HG03025 (cell line): ENCODE measurements at regions not wholly inside any gene's neighbourhood (a gene's known extent, or its start where the extent isn't known, plus 50 kb on each side); places are given as distances from the start of the nearest gene placed in this dataset.
A peak's percentile ranks its signal among the peaks of the same experiment; 100 is the strongest.

Experiments
- ATAC-seq: cut with Tn5 transposase; IDR thresholded peaks from one replicate; pipeline ENCODE4 v1.9.1; 2021; ENCODE audit warnings: mild to moderate bottlenecking, moderate library complexity; ENCODE audit not compliant: unreplicated experiment, low FRiP score

DNA sequence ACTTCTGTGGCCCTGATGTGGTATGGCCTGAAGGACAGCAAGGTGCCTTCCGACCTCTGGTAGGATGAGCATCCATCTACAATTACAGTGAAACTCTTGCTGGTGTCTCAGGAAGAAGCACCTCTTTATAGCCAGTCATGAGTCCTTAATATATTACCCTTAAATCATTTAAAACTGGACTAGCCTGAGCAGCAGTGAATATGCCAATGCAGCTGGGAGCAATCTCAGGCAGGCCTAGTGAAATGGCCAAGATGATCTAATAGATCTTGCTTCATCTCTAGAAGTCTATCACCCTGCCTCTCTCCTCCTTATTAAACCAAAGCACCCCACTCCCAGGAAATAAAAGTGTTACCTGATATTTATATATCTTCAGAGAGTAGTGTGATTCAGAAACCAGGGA lies 66.7 kb upstream of the SORCS3 start:
- ATAC-seq = no peak

DNA sequence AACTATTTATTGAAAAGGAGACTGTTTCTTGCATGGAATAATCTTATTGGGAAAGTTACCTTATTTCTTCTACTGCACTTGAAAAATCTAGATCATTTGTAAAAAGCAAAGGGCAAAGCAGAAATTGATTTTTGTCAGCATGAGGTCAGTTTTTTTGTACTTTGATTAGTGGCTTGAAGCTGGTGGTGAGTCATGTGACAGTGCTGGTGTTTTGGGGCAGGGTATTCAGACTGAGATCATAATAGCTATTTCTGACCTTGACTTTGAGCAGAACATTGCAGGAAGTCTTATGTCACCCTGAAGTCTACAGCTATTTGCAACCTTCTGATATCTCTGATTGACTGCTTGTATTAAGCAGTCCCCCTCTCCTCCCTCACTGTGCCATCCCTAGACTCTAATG lies 66.3 kb upstream of the SORCS3 start:
- no peak for ATAC-seq

DNA sequence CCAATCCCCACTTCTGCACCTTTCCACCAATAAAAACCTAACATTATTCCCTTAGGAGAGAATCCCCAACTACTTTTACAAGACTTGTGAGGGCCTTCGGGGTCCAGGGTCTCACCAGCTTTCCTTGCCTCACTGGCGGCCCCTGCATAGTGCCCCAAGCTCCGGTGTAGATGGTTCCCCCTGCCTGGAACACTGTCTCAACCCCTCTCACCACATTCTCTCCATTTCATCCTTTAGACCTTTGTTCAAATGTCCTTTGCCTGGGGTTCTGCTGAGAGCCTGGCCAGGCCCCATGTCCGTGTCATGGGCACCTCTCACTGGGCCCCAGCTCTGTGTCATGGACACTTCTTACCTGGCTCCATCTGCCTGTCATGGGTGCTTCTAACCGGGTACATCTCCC lies 64.5 kb upstream of the SORCS3 start:
- no peak for ATAC-seq

DNA sequence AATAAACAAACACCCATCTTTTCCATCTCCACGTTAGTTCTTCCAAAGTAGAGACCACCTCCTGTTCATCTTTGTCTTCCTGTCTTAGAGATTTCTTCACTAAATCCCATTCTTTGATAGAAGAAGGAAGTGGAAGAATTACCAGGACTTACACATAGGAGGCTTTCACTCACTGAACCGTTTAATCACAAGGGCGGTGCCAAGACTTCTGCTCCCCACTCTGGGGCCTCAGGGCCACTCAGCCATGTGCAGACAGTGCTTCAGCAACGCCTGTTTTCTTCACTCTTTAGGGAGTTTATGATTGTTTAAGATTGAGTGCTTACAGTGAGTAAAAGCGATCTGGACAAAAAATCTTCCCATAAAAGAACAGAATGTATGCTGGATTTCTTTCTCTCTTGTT lies 63.9 kb upstream of the SORCS3 start:
- ATAC-seq = no peak

DNA sequence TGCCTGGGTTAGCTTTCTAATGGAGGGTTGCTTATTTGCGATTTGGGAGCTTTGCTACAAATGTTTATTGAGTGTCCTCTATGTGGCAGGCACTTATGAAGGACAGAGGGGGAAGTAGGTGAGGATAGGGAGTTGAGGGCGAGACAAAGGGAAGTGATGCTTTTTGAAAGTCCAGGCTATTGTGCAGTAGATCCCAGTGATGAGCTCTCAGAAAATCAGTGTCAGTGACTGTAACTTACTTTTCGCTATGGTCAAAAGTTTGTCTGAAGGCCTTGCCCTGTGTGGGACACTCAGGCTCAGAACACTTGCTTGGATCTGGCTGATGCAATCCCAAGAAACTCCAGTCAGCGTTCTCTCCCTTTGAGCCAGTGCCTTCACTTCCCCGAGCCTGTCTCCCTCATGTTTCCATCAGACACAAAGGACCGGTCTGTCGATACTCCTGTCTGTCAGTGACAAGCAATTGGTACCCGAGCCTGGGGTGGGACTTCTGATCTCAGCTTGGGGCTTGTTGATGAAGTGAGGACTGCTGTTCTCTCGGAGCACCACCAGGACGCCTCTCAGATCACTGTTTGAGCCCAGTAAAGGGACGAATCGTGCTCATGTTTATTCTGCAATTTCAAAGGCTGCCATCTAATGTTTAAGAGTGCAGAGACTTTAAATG lies 63.1 kb upstream of the SORCS3 start:
- no peak for ATAC-seq

DNA sequence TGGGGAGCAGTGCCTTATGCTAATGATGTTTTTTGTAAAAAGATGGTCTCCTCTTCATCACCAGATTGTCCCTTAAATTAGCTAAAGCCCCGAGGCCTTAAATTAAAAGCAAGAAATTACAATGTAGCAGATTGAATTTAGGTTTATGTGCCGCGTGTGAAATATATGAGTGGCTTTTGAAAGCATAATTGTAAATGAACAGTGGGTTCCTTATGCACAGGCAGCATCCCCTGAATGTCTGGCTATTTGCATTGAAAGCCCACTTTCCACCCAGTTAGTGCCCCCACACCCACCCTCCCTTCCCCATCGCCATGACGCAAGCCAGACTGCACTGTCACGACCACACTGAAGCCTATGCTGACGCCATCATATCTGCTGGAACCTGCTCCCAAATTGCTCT lies 62.4 kb upstream of the SORCS3 start:
- ATAC-seq = no peak

DNA sequence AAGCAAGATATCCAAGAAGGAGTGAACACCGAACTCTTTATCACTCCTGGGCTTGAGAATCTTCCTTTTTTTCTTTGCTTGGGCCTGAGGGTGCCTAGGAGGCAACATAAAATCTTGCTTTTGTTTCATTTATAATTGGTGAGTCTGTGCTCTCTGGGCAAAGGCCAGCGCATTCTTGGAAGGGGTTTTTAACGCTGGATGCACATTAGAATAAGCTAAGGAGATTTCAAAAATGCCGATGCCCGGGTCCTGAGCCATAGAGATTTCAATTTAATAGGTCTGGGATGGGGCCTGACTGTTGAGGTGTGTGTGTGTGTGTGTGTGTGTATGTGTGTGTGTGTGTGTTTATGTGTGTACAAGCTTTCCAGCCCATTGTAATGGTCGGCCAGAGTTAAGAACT lies 62.0 kb upstream of the SORCS3 start:
- no peak for ATAC-seq

DNA sequence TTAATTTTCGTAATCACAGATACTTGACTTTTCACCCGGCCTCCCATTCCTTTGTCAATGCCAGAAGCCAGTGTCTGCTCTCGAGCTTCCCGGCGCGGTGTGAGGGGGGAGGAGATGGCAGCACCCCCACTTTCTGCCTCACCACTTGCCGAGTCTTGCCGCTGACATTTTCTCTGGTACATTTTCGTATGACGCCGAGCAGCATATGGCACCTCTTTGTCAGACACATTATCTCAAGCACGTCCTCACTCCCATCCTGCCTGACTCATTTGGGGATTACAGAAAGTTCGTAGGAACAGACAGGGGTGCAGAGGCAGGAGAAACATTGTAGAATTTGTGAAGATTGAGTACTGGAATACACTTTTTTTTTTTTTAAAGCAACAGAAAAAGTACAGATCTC lies 60.8 kb upstream of the SORCS3 start:
- no peak for ATAC-seq

DNA sequence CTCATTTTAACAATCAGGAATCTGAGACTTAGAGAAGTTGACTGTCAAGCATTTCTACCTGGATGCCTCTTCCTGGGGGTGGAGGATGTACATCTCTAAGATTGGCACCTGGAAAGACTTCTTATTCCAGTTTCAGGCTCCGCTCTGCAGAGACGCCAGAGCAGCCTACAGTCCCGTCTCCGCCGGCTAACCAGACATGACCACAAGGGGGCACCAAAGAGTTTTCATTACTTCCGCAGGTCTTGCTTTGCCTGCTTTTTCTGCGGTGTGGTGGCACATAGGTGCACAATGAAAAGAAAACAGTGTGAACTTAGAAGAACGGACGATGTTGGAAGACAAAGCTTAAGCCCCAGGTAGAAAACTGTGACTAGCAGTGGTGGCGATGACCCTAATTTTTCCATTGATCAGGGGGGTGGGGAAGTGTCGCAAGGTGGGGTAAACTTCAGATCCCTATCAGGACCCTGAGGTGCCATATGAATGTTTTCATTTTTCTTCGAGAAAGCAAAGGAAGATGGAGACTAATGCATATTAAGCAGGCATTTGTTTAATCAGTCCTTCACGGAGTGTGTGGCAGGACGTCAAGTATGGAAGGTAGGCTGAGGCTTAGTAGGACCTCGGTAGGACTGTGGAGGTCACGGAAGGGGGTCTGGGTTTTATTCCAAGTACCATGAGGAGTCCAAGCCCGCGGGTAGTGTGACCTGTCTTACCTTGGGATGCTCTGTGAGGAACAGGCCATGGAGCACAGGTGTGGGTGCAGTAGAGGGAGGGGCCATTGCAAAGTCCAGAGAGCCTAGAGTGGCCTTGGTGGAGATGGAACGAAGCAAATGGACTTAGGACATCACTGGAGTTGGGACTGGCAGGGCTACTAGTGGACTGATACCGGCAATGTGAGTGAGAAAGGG lies 60.1 kb upstream of the SORCS3 start:
- ATAC-seq = peak; percentile 72

DNA sequence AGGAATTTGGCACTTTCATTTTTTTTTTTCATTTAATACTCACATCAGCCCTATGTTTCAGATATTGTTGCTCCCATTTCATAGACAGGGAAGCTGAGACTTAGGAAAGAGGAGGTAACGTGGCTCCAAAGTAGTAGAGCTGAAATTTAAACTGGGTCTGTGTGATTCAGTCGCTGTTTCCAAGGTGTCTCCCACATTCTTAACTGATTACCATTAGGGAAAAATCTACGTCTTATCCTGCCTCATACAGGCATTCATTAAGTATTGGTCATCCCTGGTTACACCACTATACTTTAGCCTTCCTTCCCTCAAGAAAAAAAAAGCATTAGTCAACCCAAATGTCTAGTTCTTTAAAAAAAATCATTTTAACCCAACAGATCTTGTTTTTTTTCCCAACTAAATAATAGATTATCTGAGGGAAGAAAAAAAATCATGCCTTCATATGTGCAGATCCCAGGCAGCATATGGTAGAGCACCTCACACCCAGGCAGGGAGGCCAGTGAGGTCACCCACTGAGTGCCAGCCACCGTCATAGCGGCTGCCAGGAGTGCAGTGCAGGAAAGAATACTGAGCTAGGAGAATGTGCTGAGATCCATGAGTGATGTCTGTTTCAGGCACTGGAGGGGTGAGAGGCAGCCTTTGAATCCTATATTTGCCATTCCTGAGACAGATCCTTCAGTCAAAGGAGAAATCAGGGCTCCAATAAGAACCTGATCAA lies 59.0 kb upstream of the SORCS3 start:
- ATAC-seq = no peak

DNA sequence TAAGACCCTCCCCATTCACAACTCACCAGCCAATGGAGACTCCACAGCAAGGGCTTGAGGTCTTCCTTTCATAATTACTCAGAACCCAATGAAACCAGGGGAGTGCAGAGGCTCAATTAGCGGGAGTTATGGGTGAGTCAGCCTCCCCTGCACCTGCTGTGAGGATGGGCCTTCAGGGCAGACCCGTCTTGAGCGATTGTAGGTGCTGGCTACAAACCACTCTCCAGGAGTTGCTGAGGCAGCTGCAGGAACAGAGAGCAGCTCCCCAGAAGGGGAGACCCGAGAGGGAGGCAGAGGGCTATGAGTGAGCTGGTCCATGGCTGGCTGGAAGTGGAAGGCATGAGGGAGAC lies 58.5 kb upstream of the SORCS3 start:
- no peak for ATAC-seq

DNA sequence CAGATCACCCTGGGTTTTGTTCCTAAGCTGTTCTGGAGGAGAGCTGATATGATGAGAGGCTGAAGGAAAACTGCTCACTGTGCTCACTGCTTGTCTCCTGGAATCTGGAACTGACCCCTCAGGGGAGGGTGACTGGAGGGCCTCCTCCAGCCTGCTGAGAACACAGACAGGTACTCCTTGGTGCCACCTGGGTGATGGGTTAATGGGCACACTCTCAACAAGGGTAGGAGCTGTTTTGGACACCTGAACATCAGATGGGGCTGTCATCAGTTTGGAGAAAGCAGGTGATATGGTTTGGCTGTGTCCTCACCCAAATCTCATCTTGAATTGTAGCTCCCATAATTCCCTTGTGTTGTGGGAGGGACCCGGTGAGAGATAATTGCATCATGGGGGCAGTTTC lies 58.1 kb upstream of the SORCS3 start:
- ATAC-seq = no peak

DNA sequence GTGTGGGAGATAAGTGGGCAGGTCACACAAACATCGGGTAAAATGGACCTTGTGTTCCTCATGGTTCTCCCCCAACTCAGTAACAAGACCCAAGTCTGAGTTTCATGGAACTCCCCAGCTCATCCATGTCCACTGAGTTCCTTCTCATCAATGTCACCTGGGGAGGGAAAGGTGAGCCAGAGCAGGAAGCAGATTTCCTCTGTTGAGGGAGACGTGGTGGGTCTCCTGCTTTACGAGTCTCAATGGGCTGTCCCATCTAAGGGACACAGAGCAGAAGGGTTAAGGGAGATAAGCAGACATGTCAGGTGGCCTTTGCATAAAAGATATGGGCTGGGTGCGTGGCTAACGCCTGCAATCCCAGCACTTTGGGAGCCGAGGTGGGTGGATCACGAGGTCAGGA lies 56.5 kb upstream of the SORCS3 start:
- ATAC-seq = no peak

DNA sequence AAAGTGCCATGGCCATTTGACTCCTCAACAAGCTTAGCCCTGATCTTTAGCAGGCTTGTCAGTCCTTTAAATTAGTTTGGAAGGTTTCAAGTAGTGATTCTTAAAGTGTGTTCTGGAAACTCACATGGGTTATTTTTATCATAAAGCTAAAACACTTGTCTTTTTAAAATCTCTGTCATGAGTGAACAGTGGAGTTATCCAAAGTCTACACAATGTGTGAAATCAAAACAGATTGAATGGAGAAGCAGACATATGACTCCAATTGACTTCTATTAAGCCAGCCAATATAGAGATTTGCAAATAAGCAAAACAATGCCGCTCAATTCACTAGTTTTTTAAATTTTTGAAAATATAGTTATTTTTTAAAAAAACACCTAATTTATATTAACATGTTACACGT lies 53.3 kb upstream of the SORCS3 start:
- ATAC-seq = no peak

DNA sequence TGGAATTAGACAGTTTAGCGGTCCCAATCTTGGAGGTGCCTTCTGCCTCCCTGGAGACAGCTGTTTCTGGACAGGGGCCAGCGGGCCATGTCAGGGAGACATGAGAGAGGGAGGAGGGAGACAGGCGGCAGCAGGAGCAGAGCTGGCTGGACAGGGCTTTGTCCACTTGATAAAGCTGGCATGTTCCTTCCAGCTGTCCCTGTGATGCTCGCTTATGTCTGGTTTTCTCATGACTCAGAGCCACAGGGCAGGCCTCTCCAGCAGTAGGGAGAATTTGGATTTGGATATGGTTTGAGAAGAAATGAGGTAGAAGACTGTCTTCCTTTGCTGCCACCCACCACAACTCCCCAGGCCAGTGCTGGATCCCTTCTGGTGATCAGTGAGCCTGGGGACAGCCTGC lies 51.7 kb upstream of the SORCS3 start:
- no peak for ATAC-seq

DNA sequence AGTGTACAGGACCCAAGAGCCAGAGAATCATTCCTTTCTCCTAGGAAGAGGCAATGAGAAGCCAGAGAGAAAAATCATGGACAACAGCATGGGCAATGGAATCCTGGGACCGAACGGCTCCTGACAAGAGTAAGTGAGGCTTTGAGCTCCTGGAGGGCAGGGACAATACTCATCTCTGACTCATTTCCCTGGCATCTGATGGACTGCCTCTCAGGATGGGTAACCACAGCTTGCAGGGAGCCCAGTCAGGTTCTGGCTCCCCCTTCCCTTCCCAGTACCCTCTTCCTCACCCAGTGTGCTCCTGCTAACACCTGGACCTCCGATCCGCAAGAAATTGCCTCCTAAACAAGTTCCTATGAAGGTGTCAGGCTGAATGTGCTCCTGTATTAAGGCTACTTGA lies 51.2 kb upstream of the SORCS3 start:
- ATAC-seq = no peak
